OCI-LY7 (cell line): ENCODE measurements at regions not wholly inside any gene's neighbourhood (a gene's known extent, or its start where the extent isn't known, plus 50 kb on each side); places are given as distances from the start of the nearest gene placed in this dataset.

Experiments used
- BruUV-seq: library from RNA; stranded (reverse); fragments of 400-500 nt; replicated peaks from 2 replicates; lab custom pipeline; 2021; lab: Mats Ljungman, UMichigan
- CTCF ChIA-PET: fragments of 300-600 bp; sonication (Branson Sonifier 250); formaldehyde crosslinking; loops from one replicate; lab custom pipeline; 2022; ENCODE audit warnings: antibody characterized with exemption; ENCODE audit not compliant: unreplicated experiment; lab: Charles Lee
- POLR2A ChIA-PET: fragments of 300-600 bp; sonication (Branson Sonifier 250); formaldehyde crosslinking; loops from one replicate; lab custom pipeline; 2022; ENCODE audit warnings: antibody characterized with exemption; lab: Charles Lee
- DNase-seq: peaks from one replicate; pipeline ENCODE4 v3.0.0-alpha.2; 2015; ENCODE audit warnings: low spot score
- H2AFZ ChIP-seq: fragments of 200-600 bp; sonication (generic), shearing (Covaris generic); 2 replicates; pipeline ENCODE4 v1.6.1; 2014; ENCODE audit warnings: mild to moderate bottlenecking, antibody characterized with exemption, low read length, moderate library complexity
- H3K27ac ChIP-seq: fragments of 200-600 bp; sonication (generic); 2 replicates; pipeline ENCODE4 v1.5.1; 2014; ENCODE audit warnings: mixed run types, low read depth, mild to moderate bottlenecking, moderate library complexity, low read length, inconsistent platforms; ENCODE audit not compliant: poor library complexity, severe bottlenecking
- H3K36me3 ChIP-seq: fragments of 200-600 bp; sonication (generic); 2 replicates; pipeline ENCODE4 v1.6.1; 2014; ENCODE audit warnings: mild to moderate bottlenecking, antibody characterized with exemption, low read length, moderate library complexity, mixed read lengths; ENCODE audit not compliant: insufficient read depth
- H3K4me1 ChIP-seq: fragments of 200-600 bp; sonication (generic); 2 replicates; pipeline ENCODE4 v1.5.1; 2014; ENCODE audit warnings: mild to moderate bottlenecking, low read length; ENCODE audit not compliant: insufficient read depth, poor library complexity, severe bottlenecking
- H3K4me2 ChIP-seq: fragments of 200-600 bp; sonication (generic); 2 replicates; pipeline ENCODE4 v1.6.1; 2014; ENCODE audit warnings: mild to moderate bottlenecking, low read length
- H3K4me3 ChIP-seq: fragments of 200-600 bp; sonication (generic); 2 replicates; pipeline ENCODE4 v1.5.1; 2014; ENCODE audit warnings: mild to moderate bottlenecking, low read depth, low read length; ENCODE audit not compliant: poor library complexity, severe bottlenecking
- H3K79me2 ChIP-seq: fragments of 200-600 bp; sonication (generic); 2 replicates; pipeline ENCODE4 v1.6.1; 2016; ENCODE audit warnings: low read depth, mild to moderate bottlenecking, low read length, moderate library complexity, mixed read lengths; ENCODE audit not compliant: insufficient read depth
- H3K9me2 ChIP-seq: fragments of 200-600 bp; sonication (generic); 2 replicates; pipeline ENCODE4 v1.6.1; 2016; ENCODE audit warnings: mild to moderate bottlenecking, low read length, mixed read lengths; ENCODE audit not compliant: insufficient read depth
- H3K9me3 ChIP-seq: fragments of 200-600 bp; sonication (generic); 2 replicates; pipeline ENCODE4 v1.6.1; 2014; ENCODE audit warnings: mild to moderate bottlenecking, mixed run types, low read length, mixed read lengths
- H4K20me1 ChIP-seq: fragments of 200-600 bp; sonication (generic); 2 replicates; pipeline ENCODE4 v1.6.1; 2014; ENCODE audit warnings: mild to moderate bottlenecking, antibody characterized with exemption, low read length, moderate library complexity, mixed read lengths; ENCODE audit not compliant: insufficient read depth
- CTCF ChIP-seq: fragments of 200-600 bp; sonication (generic); conservative IDR thresholded peaks from 2 replicates; pipeline ENCODE4 v1.5.1; 2014; ENCODE audit warnings: mild to moderate bottlenecking, antibody characterized with exemption, low read length, moderate library complexity, mixed read lengths
- EZH2phosphoT487 ChIP-seq: fragments of 200-600 bp; sonication (generic); IDR thresholded peaks from 2 replicates; pipeline ENCODE4 v1.6.1; 2018; ENCODE audit warnings: low read depth, borderline replicate concordance, mild to moderate bottlenecking, mixed run types, antibody characterized with exemption, low read length, moderate library complexity, mixed read lengths
- intact Hi-C: fragments of 100-400 bp; cut with micrococcal nuclease; formaldehyde crosslinking; loops from one replicate; pipeline ENCODE4 v1.10.0; 2022; ENCODE audit not compliant: unreplicated experiment

GRCh38 chr3:191770541-191770940 is 309.6 kb downstream of the PYDC2 start:
- CTCF ChIA-PET = no interaction called here
- TF ChIP-seq EZH2phosphoT487 (no peak), CTCF (no peak)
- H3K4me2 ChIP-seq = no peak overlapping the region
- no peak overlapping the region for H3K4me3 ChIP-seq
- no peaks in the 10 kb centered on the region for H3K36me3 ChIP-seq
- no peak for DNase-seq
- POLR2A ChIA-PET = no interaction called here
- no TSS peak for BruUV-seq
- H3K79me2 ChIP-seq = no peaks in the 10 kb centered on the region
- no peak overlapping the region for H2AFZ ChIP-seq
- no peaks in the 10 kb centered on the region for H3K9me3 ChIP-seq
- H3K4me1 ChIP-seq = no peaks in the 10 kb centered on the region
- no peaks in the 10 kb centered on the region for H3K9me2 ChIP-seq
- intact Hi-C loops = no loop called here
- H4K20me1 ChIP-seq = no peaks in the 10 kb centered on the region
- H3K27ac ChIP-seq = no peak overlapping the region

- BruUV-seq = no TSS peak
- intact Hi-C loops = no loop called here
- ChIA-PET CTCF (no interaction called here), POLR2A (interaction anchor here (0.6 to 1.0 kb wide), 2 partner anchors 132 to 166 kb away, joined by 3 read pairs; no protein-coding TSS in a partner anchor)
- no peak overlapping the region for H3K4me2 ChIP-seq
- TF ChIP-seq EZH2phosphoT487 = no peak
- no peak for TF ChIP-seq CTCF
- H3K4me3 ChIP-seq = no peak overlapping the region
- no peaks in the 10 kb centered on the region for H4K20me1 ChIP-seq
- no peaks in the 10 kb centered on the region for H3K4me1 ChIP-seq
- H3K36me3 ChIP-seq = no peaks in the 10 kb centered on the region
- no peaks in the 10 kb centered on the region for H3K9me2 ChIP-seq
- no peak overlapping the region for H2AFZ ChIP-seq
- no peak for DNase-seq
- H3K79me2 ChIP-seq = no peaks in the 10 kb centered on the region
- H3K27ac ChIP-seq = no peak overlapping the region
- H3K9me3 ChIP-seq = no peaks in the 10 kb centered on the region
These were observed 313.5 kb downstream of the PYDC2 start for GRCh38 chr3:191774485-191774884.

- Histone ChIP-seq H3K36me3 (no peaks in the 10 kb centered on the region), H3K4me1 (no peaks in the 10 kb centered on the region), H3K9me2 (no peaks in the 10 kb centered on the region), H2AFZ (no peak overlapping the region), H3K4me3 (no peak overlapping the region), H3K79me2 (no peaks in the 10 kb centered on the region), H4K20me1 (no peaks in the 10 kb centered on the region), H3K27ac (no peak overlapping the region), H3K9me3 (no peaks in the 10 kb centered on the region), H3K4me2 (no peak overlapping the region)
- no TSS peak for BruUV-seq
- TF ChIP-seq CTCF (no peak), EZH2phosphoT487 (no peak)
- CTCF ChIA-PET = no interaction called here
- intact Hi-C loops = no loop called here
- DNase-seq = no peak
- POLR2A ChIA-PET = no interaction called here
These were observed 314.7 kb downstream of the PYDC2 start for GRCh38 chr3:191775451-191776233.
